ENCODE measurements at regions not wholly inside any gene's neighbourhood (a gene's known extent, or its start where the extent isn't known, plus 50 kb on each side); places are given as distances from the start of the nearest gene placed in this dataset.

DNA sequence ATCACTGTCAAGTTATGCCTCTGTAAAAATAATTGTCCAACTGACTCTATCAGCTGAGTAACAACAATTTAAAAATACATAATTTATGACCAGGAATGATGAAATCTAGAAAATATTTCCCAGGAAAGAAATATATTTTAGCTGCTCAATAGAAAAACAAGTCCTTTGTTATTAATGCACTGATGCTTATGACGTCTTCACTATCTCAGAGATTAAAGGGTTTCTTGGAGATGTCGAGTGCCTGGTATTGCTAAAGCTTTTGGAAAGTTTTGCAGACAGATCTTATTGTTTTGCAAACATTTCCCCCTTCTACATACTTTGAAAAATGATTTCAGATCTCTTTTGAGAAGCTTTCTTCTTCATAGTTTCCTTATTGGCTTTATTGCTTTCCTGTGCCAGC, 154.6 kb upstream of the RPS6KA3 start:
- H3K4me3 ChIP-seq (ENCODE audit: low read depth, low read length), result no peak overlapping the region
- POLR2A ChIA-PET, result no interaction called here
- CTCF ChIA-PET, result interaction anchor here (0.7 kb wide), 1 partner anchor 183 kb away, joined by 3 read pairs; no protein-coding TSS in a partner anchor
- no peaks in the 10 kb centered on the region for H3K9me3 ChIP-seq (ENCODE audit: control insufficient read depth, insufficient read depth, low read depth, low read length)
- no peak for TF ChIP-seq ZNF571 (tag by site-specific recombination; IDR thresholded peaks at IDR 0.05)
- TF ChIP-seq ZBTB20 (tag by site-specific recombination; IDR thresholded peaks at IDR 0.05), result no peak
- TF ChIP-seq, protein P1, sequence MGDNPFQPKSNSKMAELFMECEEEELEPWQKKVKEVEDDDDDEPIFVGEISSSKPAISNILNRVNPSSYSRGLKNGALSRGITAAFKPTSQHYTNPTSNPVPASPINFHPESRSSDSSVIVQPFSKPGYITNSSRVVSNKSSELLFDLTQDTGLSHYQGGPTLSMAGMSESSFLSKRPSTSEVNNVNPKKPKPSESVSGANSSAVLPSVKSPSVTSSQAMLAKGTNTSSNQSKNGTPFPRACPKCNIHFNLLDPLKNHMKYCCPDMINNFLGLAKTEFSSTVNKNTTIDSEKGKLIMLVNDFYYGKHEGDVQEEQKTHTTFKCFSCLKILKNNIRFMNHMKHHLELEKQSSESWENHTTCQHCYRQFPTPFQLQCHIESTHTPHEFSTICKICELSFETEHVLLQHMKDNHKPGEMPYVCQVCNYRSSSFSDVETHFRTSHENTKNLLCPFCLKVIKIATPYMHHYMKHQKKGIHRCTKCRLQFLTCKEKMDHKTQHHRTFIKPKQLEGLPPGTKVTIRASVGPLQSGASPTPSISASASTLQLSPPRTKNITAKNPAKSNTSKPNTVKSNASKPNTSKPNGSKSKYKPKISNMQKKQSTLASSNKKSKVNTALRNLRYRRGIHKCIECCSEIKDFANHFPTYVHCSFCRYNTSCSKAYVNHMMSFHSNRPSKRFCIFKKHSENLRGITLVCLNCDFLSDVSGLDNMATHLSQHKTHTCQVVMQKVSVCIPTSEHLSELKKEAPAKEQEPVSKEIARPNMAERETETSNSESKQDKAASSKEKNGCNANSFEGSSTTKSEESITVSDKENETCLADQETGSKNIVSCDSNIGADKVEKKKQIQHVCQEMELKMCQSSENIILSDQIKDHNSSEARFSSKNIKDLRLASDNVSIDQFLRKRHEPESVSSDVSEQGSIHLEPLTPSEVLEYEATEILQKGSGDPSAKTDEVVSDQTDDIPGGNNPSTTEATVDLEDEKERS (tag by site-specific recombination; IDR thresholded peaks at IDR 0.05), result no peak
- no peak for TF ChIP-seq ZNF48 (tag by site-specific recombination; IDR thresholded peaks at IDR 0.05)
- no peaks in the 10 kb centered on the region for H3K36me3 ChIP-seq (ENCODE audit: control insufficient read depth in 2 of 2, insufficient read depth in 1 of 2, low read length in 2 of 2)
- H3K27ac ChIP-seq (ENCODE audit: extremely low read depth, low read depth, low read length), result no peak overlapping the region
- H3K4me1 ChIP-seq (ENCODE audit: control insufficient read depth, insufficient read depth, low read length), result no peaks in the 10 kb centered on the region

DNA sequence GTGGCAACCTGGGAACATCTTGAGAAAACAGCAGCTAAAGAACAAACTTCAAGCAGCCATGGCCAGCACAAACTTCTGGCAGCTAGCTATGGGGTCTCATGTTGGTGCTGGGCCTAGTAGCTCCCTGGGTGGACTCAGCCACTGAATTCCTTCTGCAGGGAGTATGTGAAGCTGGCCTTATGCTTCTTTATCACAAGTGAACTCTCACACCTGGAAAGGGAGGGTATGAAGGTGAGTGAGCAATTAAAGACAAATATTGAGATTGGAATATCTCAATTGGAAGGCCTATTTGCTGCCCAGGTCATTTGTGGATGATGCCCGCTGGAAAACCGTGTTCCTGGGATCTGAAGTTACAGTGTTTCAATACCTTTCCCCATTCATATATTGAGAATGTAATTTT, 153.3 kb upstream of the RPS6KA3 start:
- no peak overlapping the region for H3K4me3 ChIP-seq (ENCODE audit: low read depth, low read length)
- CTCF ChIA-PET, result no interaction called here
- POLR2A ChIA-PET, result no interaction called here
- H3K9me3 ChIP-seq (ENCODE audit: control insufficient read depth, insufficient read depth, low read depth, low read length), result no peaks in the 10 kb centered on the region
- TF ChIP-seq ZBTB21 (tag by site-specific recombination; IDR thresholded peaks at IDR 0.05) (no peak), ZNF571 (tag by site-specific recombination; IDR thresholded peaks at IDR 0.05) (no peak), ZNF624 (tag by site-specific recombination; IDR thresholded peaks at IDR 0.05) (no peak), ZNF266 (tag by site-specific recombination; IDR thresholded peaks at IDR 0.05; ENCODE audit: low read depth) (no peak), SETDB1 (IDR thresholded peaks at IDR 0.05; ENCODE audit: insufficient read length, low read length) (no peak), ZEB2 (tag by site-specific recombination; IDR thresholded peaks at IDR 0.05) (no peak), ZNF555 (tag by site-specific recombination; conservative IDR thresholded peaks at IDR 0.05) (no peak), ZNF138 (tag by site-specific recombination; IDR thresholded peaks at IDR 0.05; ENCODE audit: borderline replicate concordance) (no peak), ZNF664 (tag by site-specific recombination; IDR thresholded peaks at IDR 0.05) (no peak), ZNF426 (tag by site-specific recombination; IDR thresholded peaks at IDR 0.05) (no peak), ZFP41 (tag by site-specific recombination; IDR thresholded peaks at IDR 0.05; ENCODE audit: borderline replicate concordance) (no peak), ZFP69B (tag by site-specific recombination; IDR thresholded peaks at IDR 0.05) (no peak)
- TF ChIP-seq, protein P2, sequence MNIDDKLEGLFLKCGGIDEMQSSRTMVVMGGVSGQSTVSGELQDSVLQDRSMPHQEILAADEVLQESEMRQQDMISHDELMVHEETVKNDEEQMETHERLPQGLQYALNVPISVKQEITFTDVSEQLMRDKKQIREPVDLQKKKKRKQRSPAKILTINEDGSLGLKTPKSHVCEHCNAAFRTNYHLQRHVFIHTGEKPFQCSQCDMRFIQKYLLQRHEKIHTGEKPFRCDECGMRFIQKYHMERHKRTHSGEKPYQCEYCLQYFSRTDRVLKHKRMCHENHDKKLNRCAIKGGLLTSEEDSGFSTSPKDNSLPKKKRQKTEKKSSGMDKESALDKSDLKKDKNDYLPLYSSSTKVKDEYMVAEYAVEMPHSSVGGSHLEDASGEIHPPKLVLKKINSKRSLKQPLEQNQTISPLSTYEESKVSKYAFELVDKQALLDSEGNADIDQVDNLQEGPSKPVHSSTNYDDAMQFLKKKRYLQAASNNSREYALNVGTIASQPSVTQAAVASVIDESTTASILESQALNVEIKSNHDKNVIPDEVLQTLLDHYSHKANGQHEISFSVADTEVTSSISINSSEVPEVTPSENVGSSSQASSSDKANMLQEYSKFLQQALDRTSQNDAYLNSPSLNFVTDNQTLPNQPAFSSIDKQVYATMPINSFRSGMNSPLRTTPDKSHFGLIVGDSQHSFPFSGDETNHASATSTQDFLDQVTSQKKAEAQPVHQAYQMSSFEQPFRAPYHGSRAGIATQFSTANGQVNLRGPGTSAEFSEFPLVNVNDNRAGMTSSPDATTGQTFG (tag by site-specific recombination; IDR thresholded peaks at IDR 0.05; ENCODE audit: borderline replicate concordance), result no peak
- TF ChIP-seq, protein P3, sequence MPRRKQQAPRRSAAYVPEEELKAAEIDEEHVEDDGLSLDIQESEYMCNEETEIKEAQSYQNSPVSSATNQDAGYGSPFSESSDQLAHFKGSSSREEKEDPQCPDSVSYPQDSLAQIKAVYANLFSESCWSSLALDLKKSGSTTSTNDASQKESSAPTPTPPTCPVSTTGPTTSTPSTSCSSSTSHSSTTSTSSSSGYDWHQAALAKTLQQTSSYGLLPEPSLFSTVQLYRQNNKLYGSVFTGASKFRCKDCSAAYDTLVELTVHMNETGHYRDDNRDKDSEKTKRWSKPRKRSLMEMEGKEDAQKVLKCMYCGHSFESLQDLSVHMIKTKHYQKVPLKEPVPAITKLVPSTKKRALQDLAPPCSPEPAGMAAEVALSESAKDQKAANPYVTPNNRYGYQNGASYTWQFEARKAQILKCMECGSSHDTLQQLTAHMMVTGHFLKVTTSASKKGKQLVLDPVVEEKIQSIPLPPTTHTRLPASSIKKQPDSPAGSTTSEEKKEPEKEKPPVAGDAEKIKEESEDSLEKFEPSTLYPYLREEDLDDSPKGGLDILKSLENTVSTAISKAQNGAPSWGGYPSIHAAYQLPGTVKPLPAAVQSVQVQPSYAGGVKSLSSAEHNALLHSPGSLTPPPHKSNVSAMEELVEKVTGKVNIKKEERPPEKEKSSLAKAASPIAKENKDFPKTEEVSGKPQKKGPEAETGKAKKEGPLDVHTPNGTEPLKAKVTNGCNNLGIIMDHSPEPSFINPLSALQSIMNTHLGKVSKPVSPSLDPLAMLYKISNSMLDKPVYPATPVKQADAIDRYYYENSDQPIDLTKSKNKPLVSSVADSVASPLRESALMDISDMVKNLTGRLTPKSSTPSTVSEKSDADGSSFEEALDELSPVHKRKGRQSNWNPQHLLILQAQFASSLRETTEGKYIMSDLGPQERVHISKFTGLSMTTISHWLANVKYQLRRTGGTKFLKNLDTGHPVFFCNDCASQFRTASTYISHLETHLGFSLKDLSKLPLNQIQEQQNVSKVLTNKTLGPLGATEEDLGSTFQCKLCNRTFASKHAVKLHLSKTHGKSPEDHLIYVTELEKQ (tag by site-specific recombination; IDR thresholded peaks at IDR 0.05; ENCODE audit: borderline replicate concordance), result no peak
- TF ChIP-seq, protein P4, sequence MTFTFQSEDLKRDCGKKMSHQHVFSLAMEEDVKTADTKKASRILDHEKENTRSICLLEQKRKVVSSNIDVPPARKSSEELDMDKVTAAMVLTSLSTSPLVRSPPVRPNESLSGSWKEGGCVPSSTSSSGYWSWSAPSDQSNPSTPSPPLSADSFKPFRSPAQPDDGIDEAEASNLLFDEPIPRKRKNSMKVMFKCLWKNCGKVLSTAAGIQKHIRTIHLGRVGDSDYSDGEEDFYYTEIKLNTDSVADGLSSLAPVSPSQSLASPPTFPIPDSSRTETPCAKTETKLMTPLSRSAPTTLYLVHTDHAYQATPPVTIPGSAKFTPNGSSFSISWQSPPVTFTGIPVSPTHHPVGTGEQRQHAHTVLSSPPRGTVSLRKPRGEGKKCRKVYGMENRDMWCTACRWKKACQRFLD (tag by site-specific recombination; IDR thresholded peaks at IDR 0.05), result no peak
- H3K27ac ChIP-seq (ENCODE audit: extremely low read depth, low read depth, low read length), result no peak overlapping the region
- no peaks in the 10 kb centered on the region for H3K36me3 ChIP-seq (ENCODE audit: control insufficient read depth in 2 of 2, insufficient read depth in 1 of 2, low read length in 2 of 2)
- no peaks in the 10 kb centered on the region for H3K4me1 ChIP-seq (ENCODE audit: control insufficient read depth, insufficient read depth, low read length)
